CD4-positive, CD25-positive, alpha-beta regulatory T cell (primary cell): ENCODE measurements at regions not wholly inside any gene's neighbourhood (a gene's known extent, or its start where the extent isn't known, plus 50 kb on each side); places are given as distances from the start of the nearest gene placed in this dataset.

Experiments
- ATAC-seq, 2 donors: fragments of 150-1000 bp; cut with Tn5 transposase; one replicate each; pipeline ENCODE4 v1.10.0; 2021; ENCODE audit warnings: low read depth in 2 of 2, moderate number of reproducible peaks in 2 of 2, moderate library complexity in 1 of 2
- DNase-seq, 3 donors: peaks; one replicate each; pipeline versions ENCODE4 v3.0.0 to v3.0.0-alpha.2; 2012 to 2022; ENCODE audit warnings: mixed read lengths in 1 of 3
- H3K27ac ChIP-seq: one replicate; pipeline ENCODE4 v1.7.0; 2013; ENCODE audit warnings: mild to moderate bottlenecking, low read length; ENCODE audit not compliant: insufficient read depth, poor library complexity, severe bottlenecking
- H3K27me3 ChIP-seq: one replicate; pipeline ENCODE4 v1.7.0; 2013; ENCODE audit warnings: low read length; ENCODE audit not compliant: control insufficient read depth, insufficient read depth
- H3K36me3 ChIP-seq: one replicate; pipeline ENCODE4 v1.7.0; 2013; ENCODE audit warnings: mild to moderate bottlenecking, low read length, moderate library complexity; ENCODE audit not compliant: control insufficient read depth, insufficient read depth
- H3K4me1 ChIP-seq: 2 replicates; pipeline ENCODE4 v1.7.0; 2013; ENCODE audit warnings: mild to moderate bottlenecking, low read length; ENCODE audit not compliant: insufficient read depth, control insufficient read depth, poor library complexity, severe bottlenecking
- H3K4me3 ChIP-seq: one replicate; pipeline ENCODE4 v1.7.0; 2013; ENCODE audit warnings: low read depth, mild to moderate bottlenecking, low read length, moderate library complexity
- H3K9me3 ChIP-seq, 2 experiments: 1 replicate in 1 of 2; 2 replicates in 1 of 2; pipeline ENCODE4 v1.7.0; 2013; ENCODE audit warnings: low read length in 2 of 2, mild to moderate bottlenecking in 1 of 2, moderate library complexity in 1 of 2; ENCODE audit not compliant: control insufficient read depth in 2 of 2
- H3K27ac Mint-ChIP-seq, 3 donors: one replicate each; pipeline ENCODE4 v1.8.0; 2020 to 2022; ENCODE audit warnings: mild to moderate bottlenecking in 3 of 3, mixed read lengths in 3 of 3, moderate library complexity in 2 of 3
- H3K27me3 Mint-ChIP-seq: one replicate; pipeline ENCODE4 v1.8.0; 2022; ENCODE audit warnings: mild to moderate bottlenecking, mixed read lengths
- H3K36me3 Mint-ChIP-seq: one replicate; pipeline ENCODE4 v1.8.0; 2020; ENCODE audit warnings: mixed read lengths
- H3K4me1 Mint-ChIP-seq, 4 donors: one replicate each; pipeline ENCODE4 v1.8.0; 2020 to 2022; ENCODE audit warnings: mixed read lengths in 4 of 4, mild to moderate bottlenecking in 1 of 4
- H3K4me3 Mint-ChIP-seq, 4 donors: one replicate each; pipeline ENCODE4 v1.8.0; 2020 to 2022; ENCODE audit warnings: mild to moderate bottlenecking in 4 of 4, mixed read lengths in 4 of 4, moderate library complexity in 3 of 4
- H3K9me3 Mint-ChIP-seq, 7 donors: one replicate each; pipeline ENCODE4 v1.8.0; 2020 to 2022; ENCODE audit warnings: mixed read lengths in 7 of 7, mild to moderate bottlenecking in 3 of 7, moderate library complexity in 2 of 7

- H3K36me3 ChIP-seq, result no peaks in the 10 kb centered on the region
- Mint-ChIP-seq H3K27ac (no peak overlapping the region), H3K27me3 (peaks cover 5% of the 10 kb centered on the region), H3K4me3 (no peak overlapping the region), H3K4me1 (peaks cover 0 to 4% (median 0%) of the 10 kb centered on the region in 4 donors), H3K36me3 (no peaks in the 10 kb centered on the region), H3K9me3 (peaks cover 0 to 1% (median 0%) of the 10 kb centered on the region in 7 donors)
- no peaks in the 10 kb centered on the region for H3K4me1 ChIP-seq
- no peak overlapping the region for H3K27ac ChIP-seq
- no peak for DNase-seq
- no peaks in the 10 kb centered on the region for H3K27me3 ChIP-seq
- H3K9me3 ChIP-seq, result no peaks in the 10 kb centered on the region
- no peak overlapping the region for H3K4me3 ChIP-seq
- no peak for ATAC-seq
These were observed 361.8 kb downstream of the QKI start for GRCh38 chr6:163776196-163776905.

GRCh38 chr6:163775313-163775712 lies 360.8 kb downstream of the QKI start:
- Histone ChIP-seq H3K36me3 (no peaks in the 10 kb centered on the region), H3K4me3 (no peak overlapping the region), H3K4me1 (no peaks in the 10 kb centered on the region), H3K9me3 (no peaks in the 10 kb centered on the region), H3K27ac (no peak overlapping the region), H3K27me3 (no peaks in the 10 kb centered on the region)
- ATAC-seq (no peak), DNase-seq (no peak)
- peaks cover 5% of the 10 kb centered on the region for H3K27me3 Mint-ChIP-seq
- H3K4me1 Mint-ChIP-seq, result peaks cover 0 to 4% (median 0%) of the 10 kb centered on the region in 4 donors
- no peak overlapping the region for H3K4me3 Mint-ChIP-seq
- no peaks in the 10 kb centered on the region for H3K36me3 Mint-ChIP-seq
- no peak overlapping the region for H3K27ac Mint-ChIP-seq
- peaks cover 0 to 1% (median 0%) of the 10 kb centered on the region in 7 donors for H3K9me3 Mint-ChIP-seq

- DNase-seq (no peak), ATAC-seq (no peak)
- no peaks in the 10 kb centered on the region for H3K36me3 ChIP-seq
- H3K4me1 Mint-ChIP-seq, result peaks cover 0 to 4% (median 0%) of the 10 kb centered on the region in 4 donors
- H3K9me3 ChIP-seq, result no peaks in the 10 kb centered on the region
- H3K27me3 Mint-ChIP-seq, result peaks cover 5% of the 10 kb centered on the region
- no peaks in the 10 kb centered on the region for H3K4me1 ChIP-seq
- no peak overlapping the region for H3K27ac ChIP-seq
- H3K9me3 Mint-ChIP-seq, result peaks cover 0 to 1% (median 0%) of the 10 kb centered on the region in 7 donors
- no peak overlapping the region for H3K4me3 ChIP-seq
- H3K27me3 ChIP-seq, result no peaks in the 10 kb centered on the region
- H3K27ac Mint-ChIP-seq, result no peak overlapping the region
- no peak overlapping the region for H3K4me3 Mint-ChIP-seq
- H3K36me3 Mint-ChIP-seq, result no peaks in the 10 kb centered on the region
These were observed 360.0 kb downstream of the QKI start for GRCh38 chr6:163774485-163774884.

GRCh38 chr6:163773646-163774045 lies 359.1 kb downstream of the QKI start:
- ATAC-seq (no peak), DNase-seq (no peak)
- no peaks in the 10 kb centered on the region for H3K27me3 ChIP-seq
- H3K27ac Mint-ChIP-seq, result no peak overlapping the region
- no peaks in the 10 kb centered on the region for H3K36me3 Mint-ChIP-seq
- no peaks in the 10 kb centered on the region for H3K36me3 ChIP-seq
- no peak overlapping the region for H3K4me3 ChIP-seq
- H3K27ac ChIP-seq, result no peak overlapping the region
- H3K4me1 ChIP-seq, result no peaks in the 10 kb centered on the region
- peaks cover 5% of the 10 kb centered on the region for H3K27me3 Mint-ChIP-seq
- H3K9me3 Mint-ChIP-seq, result peaks cover 0 to 1% (median 0%) of the 10 kb centered on the region in 7 donors
- H3K4me1 Mint-ChIP-seq, result peaks cover 0 to 4% (median 0%) of the 10 kb centered on the region in 4 donors
- H3K4me3 Mint-ChIP-seq, result no peak overlapping the region
- H3K9me3 ChIP-seq, result no peaks in the 10 kb centered on the region

GRCh38 chr6:163772701-163773100 lies 358.2 kb downstream of the QKI start:
- H3K27me3 Mint-ChIP-seq, result peaks cover under 1% of the 10 kb centered on the region
- no peak overlapping the region for H3K27ac Mint-ChIP-seq
- DNase-seq, result no peak
- H3K4me3 Mint-ChIP-seq, result no peak overlapping the region
- Histone ChIP-seq H3K27me3 (no peaks in the 10 kb centered on the region), H3K27ac (no peak overlapping the region), H3K9me3 (no peaks in the 10 kb centered on the region), H3K36me3 (no peaks in the 10 kb centered on the region), H3K4me1 (no peaks in the 10 kb centered on the region), H3K4me3 (no peak overlapping the region)
- peaks cover 0 to 1% (median 0%) of the 10 kb centered on the region in 7 donors for H3K9me3 Mint-ChIP-seq
- H3K4me1 Mint-ChIP-seq, result peaks cover 0 to 1% (median 0%) of the 10 kb centered on the region in 4 donors
- no peaks in the 10 kb centered on the region for H3K36me3 Mint-ChIP-seq
- ATAC-seq, result no peak

GRCh38 chr6:163771180-163771579 lies 356.7 kb downstream of the QKI start:
- H3K27ac Mint-ChIP-seq, result no peak overlapping the region
- no peaks in the 10 kb centered on the region for H3K4me1 Mint-ChIP-seq
- no peak for ATAC-seq
- Histone ChIP-seq H3K4me3 (no peak overlapping the region), H3K27me3 (peaks cover 3% of the 10 kb centered on the region), H3K4me1 (no peaks in the 10 kb centered on the region), H3K27ac (no peak overlapping the region), H3K36me3 (no peaks in the 10 kb centered on the region), H3K9me3 (no peaks in the 10 kb centered on the region)
- H3K27me3 Mint-ChIP-seq, result no peaks in the 10 kb centered on the region
- no peak overlapping the region for H3K4me3 Mint-ChIP-seq
- H3K36me3 Mint-ChIP-seq, result no peaks in the 10 kb centered on the region
- H3K9me3 Mint-ChIP-seq, result peaks cover 0 to 1% (median 0%) of the 10 kb centered on the region in 7 donors
- peak in 1 of 3 donors; percentile 16 for DNase-seq

- Mint-ChIP-seq H3K4me1 (no peaks in the 10 kb centered on the region), H3K27me3 (no peaks in the 10 kb centered on the region), H3K36me3 (no peaks in the 10 kb centered on the region), H3K9me3 (peaks cover 0 to 1% (median 0%) of the 10 kb centered on the region in 7 donors), H3K4me3 (no peak overlapping the region), H3K27ac (no peak overlapping the region)
- Histone ChIP-seq H3K27me3 (peaks cover 3% of the 10 kb centered on the region), H3K4me3 (no peak overlapping the region), H3K36me3 (no peaks in the 10 kb centered on the region), H3K4me1 (no peaks in the 10 kb centered on the region), H3K27ac (no peak overlapping the region), H3K9me3 (no peaks in the 10 kb centered on the region)
- DNase-seq (no peak), ATAC-seq (no peak)
These were observed 354.4 kb downstream of the QKI start for GRCh38 chr6:163768905-163769304.

GRCh38 chr6:163766936-163767335 lies 352.4 kb downstream of the QKI start:
- H3K27ac Mint-ChIP-seq, result no peak overlapping the region
- no peaks in the 10 kb centered on the region for H3K4me1 ChIP-seq
- H3K27me3 ChIP-seq, result peaks cover 3% of the 10 kb centered on the region
- no peaks in the 10 kb centered on the region for H3K36me3 ChIP-seq
- H3K9me3 Mint-ChIP-seq, result peaks cover 0 to 1% (median 0%) of the 10 kb centered on the region in 7 donors
- DNase-seq, result no peak
- no peak for ATAC-seq
- H3K27me3 Mint-ChIP-seq, result no peaks in the 10 kb centered on the region
- no peaks in the 10 kb centered on the region for H3K9me3 ChIP-seq
- H3K4me3 ChIP-seq, result no peak overlapping the region
- no peaks in the 10 kb centered on the region for H3K4me1 Mint-ChIP-seq
- H3K36me3 Mint-ChIP-seq, result no peaks in the 10 kb centered on the region
- no peak overlapping the region for H3K4me3 Mint-ChIP-seq
- H3K27ac ChIP-seq, result no peak overlapping the region
